Stomach (tissue), 8 donors: ENCODE measurements at regions not wholly inside any gene's neighbourhood (a gene's known extent, or its start where the extent isn't known, plus 50 kb on each side); places are given as distances from the start of the nearest gene placed in this dataset.
"Not testable (repeated sequence)": the region's sequence is repeated elsewhere in the genome, so short reads cannot be mapped to it uniquely, and the experiment has no call there.

ENCODE experiments used
- DNase-seq, 2 donors: peaks; one replicate each; pipeline versions ENCODE4 v3.0.0 to v3.0.0-alpha.2; 2013 to 2019
- H3K27ac ChIP-seq, 5 donors: fragments of 200-600 bp in 4 of 5; sonication (generic) in 4 of 5; one replicate each; pipeline ENCODE4 v1.5.1; 2013 to 2019; ENCODE audit warnings: mild to moderate bottlenecking in 1 of 5, moderate library complexity in 1 of 5
- H3K27me3 ChIP-seq, 3 donors: fragments of 200-600 bp; sonication (generic); one replicate each; pipeline ENCODE4 v1.5.1; 2017 to 2019; ENCODE audit warnings: mixed run types in 1 of 3
- H3K36me3 ChIP-seq, 4 donors: fragments of 200-600 bp; sonication (generic); 1 replicate in 3 of 4; 2 replicates in 1 of 4; pipeline ENCODE4 v1.5.1; 2016 to 2019
- H3K4me1 ChIP-seq, 4 donors: fragments of 200-600 bp; sonication (generic); one replicate each; pipeline ENCODE4 v1.5.1; 2016 to 2019
- H3K4me3 ChIP-seq, 4 donors: fragments of 200-600 bp; sonication (generic) in 3 of 4; one replicate each; pipeline ENCODE4 v1.5.1; 2016 to 2019; ENCODE audit warnings: mild to moderate bottlenecking in 1 of 4
- H3K9me3 ChIP-seq, 4 donors: fragments of 200-600 bp; sonication (generic); one replicate each; pipeline ENCODE4 v1.5.1; 2016 to 2019
- EP300 ChIP-seq: sonication (generic); formaldehyde crosslinking; IDR thresholded peaks from one replicate; pipeline ENCODE4 v1.6.1; 2017; ENCODE audit warnings: antibody characterized with exemption
- POLR2A ChIP-seq, 4 donors: fragments of 450-650 bp; IDR thresholded peaks; one replicate each; pipeline ENCODE4 v1.6.1; 2016; ENCODE audit warnings: antibody characterized with exemption in 4 of 4, control low read depth in 2 of 4, mild to moderate bottlenecking in 1 of 4, moderate library complexity in 1 of 4
- POLR2AphosphoS5 ChIP-seq, 3 donors: sonication (generic); formaldehyde crosslinking; IDR thresholded peaks; one replicate each; pipeline ENCODE4 v1.6.1; 2016; ENCODE audit warnings: antibody characterized with exemption in 3 of 3
- WGBS, 5 donors: extraction: QIAGEN DNeasy Blood & Tissue Kit in 3 of 5; methylation state at CpG; one replicate each; pipeline versions ENCODE4 v1.1.5 to v1.1.7; 2013 to 2018; 5-methylcytosine and 5-hydroxymethylcytosine counted together
- intact Hi-C: fragments of 100-400 bp; cut with DNase I; formaldehyde crosslinking; loops from one replicate; pipeline ENCODE4 v1.15.1; 2023; ENCODE audit warnings: low total_unique reads
- TF ChIP-seq, protein P1 (sequence below), 7 experiments: fragments of 450-650 bp in 4 of 7; fragments of 200-600 bp in 3 of 7; sonication (generic) in 3 of 7; IDR thresholded peaks; one replicate each; pipeline ENCODE4 v1.5.1; 2016 to 2019; ENCODE audit warnings: antibody characterized with exemption in 7 of 7, control low read depth in 2 of 7, mild to moderate bottlenecking in 1 of 7
- donor health status: healthy with polysubstance abuse.
- donor health status: Bipolar disorder and iron deficiency.
- donor health status: healthy.

DNA sequence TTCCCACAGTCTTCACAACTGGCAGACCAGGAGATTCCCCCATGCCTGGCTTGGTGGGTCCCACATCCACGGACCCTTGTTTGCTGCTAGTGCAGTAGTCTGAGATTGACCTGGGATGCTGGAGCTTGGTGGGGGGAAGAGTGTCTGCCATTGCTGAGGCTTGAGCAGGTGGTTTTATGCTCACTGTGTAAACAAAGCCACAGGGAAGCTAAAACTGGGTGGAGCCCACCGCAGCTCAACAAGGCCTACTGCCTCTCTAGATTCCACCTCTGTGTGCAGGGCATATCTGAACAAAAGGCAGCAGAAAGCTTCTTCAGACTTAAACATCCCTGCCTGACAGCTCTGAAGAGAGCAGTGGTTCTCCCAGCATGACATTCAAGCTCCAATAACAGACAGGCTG lies 177.3 kb upstream of the ETV3 start:
- H3K4me3 ChIP-seq = no peak overlapping the region
- intact Hi-C loops = no loop called here
- no peaks in the 10 kb centered on the region for H3K36me3 ChIP-seq
- peaks cover 0 to 38% (median 29%) of the 10 kb centered on the region in 4 donors for H3K9me3 ChIP-seq
- no peak overlapping the region for H3K27ac ChIP-seq
- WGBS, 5 donors = 56 to 83% (median 65%) methylated on average over 2 of the region's 2 CpGs
- peaks cover 0 to 3% (median 0%) of the 10 kb centered on the region in 3 donors for H3K27me3 ChIP-seq
- H3K4me1 ChIP-seq = peaks cover 0 to 24% (median 9%) of the 10 kb centered on the region in 4 donors
- DNase-seq = no peak
- no peak for TF ChIP-seq EP300
- TF ChIP-seq POLR2A (IDR thresholded peaks at IDR 0.05) = no peak
- TF ChIP-seq, protein P1, sequence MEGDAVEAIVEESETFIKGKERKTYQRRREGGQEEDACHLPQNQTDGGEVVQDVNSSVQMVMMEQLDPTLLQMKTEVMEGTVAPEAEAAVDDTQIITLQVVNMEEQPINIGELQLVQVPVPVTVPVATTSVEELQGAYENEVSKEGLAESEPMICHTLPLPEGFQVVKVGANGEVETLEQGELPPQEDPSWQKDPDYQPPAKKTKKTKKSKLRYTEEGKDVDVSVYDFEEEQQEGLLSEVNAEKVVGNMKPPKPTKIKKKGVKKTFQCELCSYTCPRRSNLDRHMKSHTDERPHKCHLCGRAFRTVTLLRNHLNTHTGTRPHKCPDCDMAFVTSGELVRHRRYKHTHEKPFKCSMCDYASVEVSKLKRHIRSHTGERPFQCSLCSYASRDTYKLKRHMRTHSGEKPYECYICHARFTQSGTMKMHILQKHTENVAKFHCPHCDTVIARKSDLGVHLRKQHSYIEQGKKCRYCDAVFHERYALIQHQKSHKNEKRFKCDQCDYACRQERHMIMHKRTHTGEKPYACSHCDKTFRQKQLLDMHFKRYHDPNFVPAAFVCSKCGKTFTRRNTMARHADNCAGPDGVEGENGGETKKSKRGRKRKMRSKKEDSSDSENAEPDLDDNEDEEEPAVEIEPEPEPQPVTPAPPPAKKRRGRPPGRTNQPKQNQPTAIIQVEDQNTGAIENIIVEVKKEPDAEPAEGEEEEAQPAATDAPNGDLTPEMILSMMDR (IDR thresholded peaks at IDR 0.05) = no peak
- TF ChIP-seq POLR2AphosphoS5 (IDR thresholded peaks at IDR 0.05) = no peak

DNA sequence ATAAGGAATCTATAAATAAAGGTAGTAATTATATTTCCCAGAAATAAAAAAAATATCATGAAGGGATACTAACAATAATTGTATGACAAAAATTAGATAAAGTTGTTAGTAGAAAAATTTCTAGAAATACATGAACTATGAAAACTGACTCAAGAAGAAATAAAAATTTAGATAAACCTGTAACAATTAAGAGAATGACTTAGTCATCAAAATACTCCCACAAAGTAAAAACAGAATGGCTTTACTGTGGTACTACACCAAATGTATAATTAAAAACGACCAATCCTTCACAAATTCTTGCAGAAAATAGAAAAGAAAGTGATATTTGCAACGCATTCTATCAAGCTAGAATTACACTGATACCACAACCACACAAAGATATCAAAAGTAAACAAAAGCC lies 176.2 kb upstream of the ETV3 start:
- no peaks in the 10 kb centered on the region for H3K36me3 ChIP-seq
- peaks cover 0 to 30% (median 9%) of the 10 kb centered on the region in 4 donors for H3K4me1 ChIP-seq
- peaks cover 0 to 3% (median 0%) of the 10 kb centered on the region in 3 donors for H3K27me3 ChIP-seq
- H3K27ac ChIP-seq = no peak overlapping the region
- no peak for TF ChIP-seq POLR2AphosphoS5 (IDR thresholded peaks at IDR 0.05)
- TF ChIP-seq EP300 = no peak
- TF ChIP-seq, protein P1 (IDR thresholded peaks at IDR 0.05) = no peak
- no peak for TF ChIP-seq POLR2A (IDR thresholded peaks at IDR 0.05)
- DNase-seq = no peak
- H3K9me3 ChIP-seq = peaks cover 0 to 29% (median 23%) of the 10 kb centered on the region in 4 donors
- H3K4me3 ChIP-seq = no peak overlapping the region
- WGBS, 5 donors = 27 to 64% (median 36%) methylated on average over 2 of the region's 2 CpGs
- intact Hi-C loops = no loop called here

- 75 to 92% (median 84%) methylated on average over 3 of the region's 3 CpGs for WGBS, 5 donors
- H3K4me1 ChIP-seq = peaks cover 0 to 30% (median 9%) of the 10 kb centered on the region in 4 donors
- peaks cover 0 to 3% (median 0%) of the 10 kb centered on the region in 3 donors for H3K27me3 ChIP-seq
- no peaks in the 10 kb centered on the region for H3K36me3 ChIP-seq
- H3K9me3 ChIP-seq = peaks cover 0 to 18% (median 14%) of the 10 kb centered on the region in 4 donors
- H3K27ac ChIP-seq = no peak overlapping the region
- intact Hi-C loops = no loop called here
- DNase-seq = no peak
- H3K4me3 ChIP-seq = no peak overlapping the region
- TF ChIP-seq, protein P1 (IDR thresholded peaks at IDR 0.05) = no peak
- TF ChIP-seq EP300 (no peak), POLR2AphosphoS5 (IDR thresholded peaks at IDR 0.05) (no peak), POLR2A (IDR thresholded peaks at IDR 0.05) (no peak)
Measured at GRCh38 chr1:157313240-157313807, 175.1 kb upstream of the ETV3 start.

GRCh38 chr1:157312082-157312812 lies 174.1 kb upstream of the ETV3 start:
- no peaks in the 10 kb centered on the region for H3K36me3 ChIP-seq
- no peak overlapping the region for H3K4me3 ChIP-seq
- 52 to 63% (median 60%) methylated on average over 4 of the region's 4 CpGs for WGBS, 5 donors
- H3K27me3 ChIP-seq = peaks cover 0 to 3% (median 0%) of the 10 kb centered on the region in 3 donors
- no peak overlapping the region for H3K27ac ChIP-seq
- intact Hi-C loops = no loop called here
- peaks cover 0 to 30% (median 9%) of the 10 kb centered on the region in 4 donors for H3K4me1 ChIP-seq
- DNase-seq = peak in 1 of 2 donors; percentile 46
- H3K9me3 ChIP-seq = peaks cover 0 to 10% (median 8%) of the 10 kb centered on the region in 4 donors
- no peak for TF ChIP-seq POLR2A (IDR thresholded peaks at IDR 0.05)

DNA sequence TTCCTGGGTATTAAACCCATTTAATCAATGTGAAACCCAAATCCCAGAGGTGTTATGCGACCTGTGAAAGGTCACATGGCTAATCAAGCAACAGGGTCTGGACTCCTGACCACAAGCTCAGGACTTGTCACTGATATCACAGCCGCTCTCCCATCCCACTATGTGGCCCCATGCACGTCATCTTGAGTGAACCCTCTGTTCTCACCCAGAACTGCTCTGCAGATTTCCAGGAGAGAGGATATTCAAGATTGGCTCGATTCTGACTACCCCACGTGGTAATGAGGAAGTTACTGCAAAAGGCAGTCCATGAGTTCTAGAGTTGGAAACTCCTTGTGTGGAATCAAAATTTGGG lies 173.5 kb upstream of the ETV3 start:
- H3K27me3 ChIP-seq = peaks cover 0 to 3% (median 0%) of the 10 kb centered on the region in 3 donors
- H3K9me3 ChIP-seq = peaks cover 0 to 5% (median 3%) of the 10 kb centered on the region in 4 donors
- intact Hi-C loops = no loop called here
- TF ChIP-seq POLR2AphosphoS5 (IDR thresholded peaks at IDR 0.05) = no peak
- no peak for TF ChIP-seq POLR2A (IDR thresholded peaks at IDR 0.05)
- TF ChIP-seq, protein P1 (IDR thresholded peaks at IDR 0.05) = no peak
- H3K27ac ChIP-seq = no peak overlapping the region
- DNase-seq = no peak
- H3K36me3 ChIP-seq = no peaks in the 10 kb centered on the region
- WGBS, 5 donors = 50 to 67% (median 57%) methylated on average over 5 of the region's 5 CpGs
- peaks cover 0 to 30% (median 9%) of the 10 kb centered on the region in 4 donors for H3K4me1 ChIP-seq
- no peak overlapping the region for H3K4me3 ChIP-seq

DNA sequence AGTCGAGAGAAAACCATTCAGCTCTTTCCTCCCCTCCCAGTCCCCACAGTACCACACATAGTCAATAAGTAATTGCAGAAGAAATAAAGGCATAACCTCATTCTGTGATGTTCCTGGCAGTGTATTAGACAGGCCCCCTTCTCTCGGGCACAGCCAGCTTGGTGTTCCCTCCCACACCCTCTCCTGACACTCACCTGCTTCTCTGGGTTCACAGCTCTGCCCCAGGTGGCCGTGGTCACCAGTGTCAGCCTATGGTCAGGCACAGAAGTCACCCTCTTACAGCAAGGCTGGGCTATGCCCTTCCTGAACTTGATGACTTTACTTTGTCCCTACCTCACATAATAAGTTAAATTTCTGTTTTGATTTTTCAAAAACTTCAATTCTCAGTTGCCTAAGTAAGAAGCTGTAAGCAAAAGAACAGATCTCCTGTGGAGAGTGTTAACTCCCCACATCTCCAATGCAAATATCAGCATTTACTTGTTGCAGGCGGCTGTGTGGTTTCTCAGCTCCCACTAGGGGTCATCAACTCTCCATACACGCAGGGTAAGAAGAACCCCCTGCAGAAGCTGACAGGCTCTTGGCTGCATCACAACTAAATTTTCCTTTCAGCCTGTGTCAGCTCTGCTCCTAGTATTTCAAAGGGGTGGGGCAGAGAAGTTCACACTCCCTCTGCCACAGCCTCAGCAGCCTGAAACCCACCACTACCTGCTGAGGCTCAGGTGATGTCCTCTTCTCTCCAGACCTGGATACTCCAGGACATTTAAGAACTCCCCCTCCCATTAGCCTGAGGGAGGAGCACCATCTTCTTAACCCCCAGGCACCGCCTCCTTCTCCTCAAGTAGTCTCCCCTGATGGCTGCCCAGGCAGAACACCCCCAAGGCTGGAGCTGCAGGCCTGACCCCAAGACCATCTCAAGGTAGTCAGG lies 172.9 kb upstream of the ETV3 start:
- H3K27ac ChIP-seq, intact Hi-C loops, H3K27me3 ChIP-seq, H3K4me3 ChIP-seq, H3K9me3 ChIP-seq, H3K36me3 ChIP-seq: not testable (repeated sequence)
- WGBS, 5 donors = 35 to 48% (median 37%) methylated on average over 6 of the region's 6 CpGs
- H3K4me1 ChIP-seq = peaks cover 0 to 30% (median 9%) of the 10 kb centered on the region in 4 donors
- DNase-seq = peak in 1 of 2 donors; percentile 82
